PC-3 (cell line): ENCODE measurements at regions not wholly inside any gene's neighbourhood (a gene's known extent, or its start where the extent isn't known, plus 50 kb on each side); places are given as distances from the start of the nearest gene placed in this dataset.

Experiments used
- ATAC-seq: fragments of 200-7000 bp; cut with Tn5 transposase; 2 replicates; pipeline ENCODE4 v1.9.1; 2020; ENCODE audit warnings: mild to moderate bottlenecking, moderate library complexity
- BruUV-seq: library from RNA; stranded (reverse); fragments of 400-500 nt; replicated peaks from 2 replicates; lab custom pipeline; 2021; lab: Mats Ljungman, UMichigan
- CTCF ChIA-PET: fragments of 300-600 bp; sonication (Branson Sonifier 250); formaldehyde crosslinking; loops from one replicate; lab custom pipeline; 2022; ENCODE audit warnings: antibody characterized with exemption; lab: Charles Lee
- POLR2A ChIA-PET: fragments of 300-600 bp; sonication (Branson Sonifier 250); formaldehyde crosslinking; loops from one replicate; lab custom pipeline; 2022; ENCODE audit warnings: antibody characterized with exemption; ENCODE audit not compliant: unreplicated experiment; lab: Charles Lee
- DNase-seq: peaks from one replicate; pipeline ENCODE4 v3.0.0-alpha.2; 2015
- H2AFZ ChIP-seq: fragments of 300-600 bp; sonication (generic); 2 replicates; pipeline ENCODE4 v1.6.0; 2016; ENCODE audit warnings: antibody characterized with exemption, low read length
- H3F3A ChIP-seq: fragments of 300-600 bp; sonication (generic); one replicate; pipeline ENCODE4 v1.6.0; 2017; ENCODE audit warnings: antibody characterized with exemption, low read length, control low read depth, mild to moderate bottlenecking; ENCODE audit not compliant: unreplicated experiment
- H3K27ac ChIP-seq: fragments of 300-600 bp; sonication (generic); 2 replicates; pipeline ENCODE4 v1.5.1; 2016; ENCODE audit warnings: mild to moderate bottlenecking, low read length
- H3K27me3 ChIP-seq: fragments of 300-600 bp; sonication (generic); 2 replicates; pipeline ENCODE4 v1.6.1; 2016; ENCODE audit warnings: low read length, mixed read lengths
- H3K36me3 ChIP-seq: fragments of 300-600 bp; sonication (generic); 2 replicates; pipeline ENCODE4 v1.6.1; 2016; ENCODE audit warnings: low read depth, mixed run types, low read length, mixed read lengths
- H3K4me1 ChIP-seq: fragments of 300-600 bp; sonication (generic); 2 replicates; pipeline ENCODE4 v1.5.1; 2016; ENCODE audit warnings: low read length; ENCODE audit not compliant: insufficient read depth
- H3K4me2 ChIP-seq: fragments of 300-600 bp; sonication (generic); 2 replicates; pipeline ENCODE4 v1.6.0; 2016; ENCODE audit warnings: low read length
- H3K4me3 ChIP-seq: fragments of 300-600 bp; sonication (generic); 2 replicates; pipeline ENCODE4 v1.5.1; 2016; ENCODE audit warnings: mild to moderate bottlenecking, low read length, mixed read lengths
- H3K79me2 ChIP-seq: fragments of 300-600 bp; sonication (generic); 2 replicates; pipeline ENCODE4 v1.6.1; 2017; ENCODE audit warnings: low read length, mixed read lengths
- H3K9ac ChIP-seq: fragments of 300-600 bp; sonication (generic); 2 replicates; pipeline ENCODE4 v1.6.0; 2016; ENCODE audit warnings: mild to moderate bottlenecking, low read length
- H3K9me2 ChIP-seq: fragments of 300-600 bp; sonication (generic); replicated peaks from 2 replicates; pipeline ENCODE4 v1.6.1; 2016; ENCODE audit warnings: mixed run types, low read length, mixed read lengths
- H3K9me3 ChIP-seq: fragments of 300-600 bp; sonication (generic); 2 replicates; pipeline ENCODE4 v1.6.1; 2016; ENCODE audit warnings: low read length, mixed read lengths
- H4K20me1 ChIP-seq: fragments of 300-600 bp; sonication (generic); 2 replicates; pipeline ENCODE4 v1.6.1; 2016; ENCODE audit warnings: low read length, mixed read lengths
- EZH2 ChIP-seq: fragments of 300-600 bp; sonication (generic); IDR thresholded peaks from one replicate; pipeline ENCODE4 v1.6.1; 2017; ENCODE audit warnings: antibody characterized with exemption, mild to moderate bottlenecking, low read length; ENCODE audit not compliant: unreplicated experiment
- EZH2phosphoT487 ChIP-seq: fragments of 300-600 bp; sonication (generic); IDR thresholded peaks from 2 replicates; pipeline ENCODE4 v1.6.1; 2018; ENCODE audit warnings: mild to moderate bottlenecking, antibody characterized with exemption, low read length, borderline replicate concordance
- intact Hi-C: fragments of 100-400 bp; cut with micrococcal nuclease; formaldehyde crosslinking; loops from 2 replicates; pipeline ENCODE4 v1.9.0; 2023
- TF ChIP-seq, protein P1 (sequence below): fragments of 300-600 bp; sonication (generic); conservative IDR thresholded peaks from 2 replicates; pipeline ENCODE4 v1.5.1; 2017; ENCODE audit warnings: antibody characterized with exemption, low read depth, mild to moderate bottlenecking, low read length

GRCh38 chr15:96415513-96416217, 85.2 kb downstream of the NR2F2 start:
- POLR2A ChIA-PET: no interaction called here
- H4K20me1 ChIP-seq: no peaks in the 10 kb centered on the region
- no peak overlapping the region for H2AFZ ChIP-seq
- H3K4me3 ChIP-seq: no peak overlapping the region
- no peaks in the 10 kb centered on the region for H3K79me2 ChIP-seq
- CTCF ChIA-PET: no interaction called here
- TF ChIP-seq EZH2phosphoT487 (no peak), EZH2 (no peak)
- TF ChIP-seq, protein P1, sequence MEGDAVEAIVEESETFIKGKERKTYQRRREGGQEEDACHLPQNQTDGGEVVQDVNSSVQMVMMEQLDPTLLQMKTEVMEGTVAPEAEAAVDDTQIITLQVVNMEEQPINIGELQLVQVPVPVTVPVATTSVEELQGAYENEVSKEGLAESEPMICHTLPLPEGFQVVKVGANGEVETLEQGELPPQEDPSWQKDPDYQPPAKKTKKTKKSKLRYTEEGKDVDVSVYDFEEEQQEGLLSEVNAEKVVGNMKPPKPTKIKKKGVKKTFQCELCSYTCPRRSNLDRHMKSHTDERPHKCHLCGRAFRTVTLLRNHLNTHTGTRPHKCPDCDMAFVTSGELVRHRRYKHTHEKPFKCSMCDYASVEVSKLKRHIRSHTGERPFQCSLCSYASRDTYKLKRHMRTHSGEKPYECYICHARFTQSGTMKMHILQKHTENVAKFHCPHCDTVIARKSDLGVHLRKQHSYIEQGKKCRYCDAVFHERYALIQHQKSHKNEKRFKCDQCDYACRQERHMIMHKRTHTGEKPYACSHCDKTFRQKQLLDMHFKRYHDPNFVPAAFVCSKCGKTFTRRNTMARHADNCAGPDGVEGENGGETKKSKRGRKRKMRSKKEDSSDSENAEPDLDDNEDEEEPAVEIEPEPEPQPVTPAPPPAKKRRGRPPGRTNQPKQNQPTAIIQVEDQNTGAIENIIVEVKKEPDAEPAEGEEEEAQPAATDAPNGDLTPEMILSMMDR: no peak
- no peak for DNase-seq
- no peaks in the 10 kb centered on the region for H3K9me3 ChIP-seq
- no peak overlapping the region for H3K4me2 ChIP-seq
- intact Hi-C loops: no loop called here
- H3K4me1 ChIP-seq: no peaks in the 10 kb centered on the region
- H3K27me3 ChIP-seq: peaks cover 100% of the 10 kb centered on the region
- H3K9ac ChIP-seq: no peak overlapping the region
- no TSS peak for BruUV-seq
- ATAC-seq: no peak
- H3K9me2 ChIP-seq: no peaks in the 10 kb centered on the region
- no peaks in the 10 kb centered on the region for H3K36me3 ChIP-seq
- H3F3A ChIP-seq: no peaks in the 10 kb centered on the region
- no peak overlapping the region for H3K27ac ChIP-seq

- H2AFZ ChIP-seq: no peak overlapping the region
- intact Hi-C loops: no loop called here
- ChIA-PET CTCF (no interaction called here), POLR2A (no interaction called here)
- H3K9ac ChIP-seq: no peak overlapping the region
- no peaks in the 10 kb centered on the region for H3K36me3 ChIP-seq
- peaks cover 100% of the 10 kb centered on the region for H3K27me3 ChIP-seq
- no peaks in the 10 kb centered on the region for H3K9me2 ChIP-seq
- no peak for ATAC-seq
- H3K4me1 ChIP-seq: no peaks in the 10 kb centered on the region
- no peaks in the 10 kb centered on the region for H3K9me3 ChIP-seq
- no peak overlapping the region for H3K4me3 ChIP-seq
- no TSS peak for BruUV-seq
- H3K4me2 ChIP-seq: no peak overlapping the region
- no peak for DNase-seq
- no peaks in the 10 kb centered on the region for H4K20me1 ChIP-seq
- no peak overlapping the region for H3K27ac ChIP-seq
- no peaks in the 10 kb centered on the region for H3F3A ChIP-seq
- no peaks in the 10 kb centered on the region for H3K79me2 ChIP-seq
- TF ChIP-seq EZH2phosphoT487: no peak
- TF ChIP-seq EZH2: no peak
- TF ChIP-seq, protein P1: no peak
These were observed 85.9 kb downstream of the NR2F2 start for GRCh38 chr15:96416218-96416933.
